ENCODE measurements at regions not wholly inside any gene's neighbourhood (a gene's known extent, or its start where the extent isn't known, plus 50 kb on each side); places are given as distances from the start of the nearest gene placed in this dataset.

- DNase-seq: no peak
These were observed 549.4 kb upstream of the HS6ST1 start for GRCh38 chr2:128867936-128868636.

GRCh38 chr2:128868686-128869551 lies 550.3 kb upstream of the HS6ST1 start:
- DNase-seq: no peak

- DNase-seq: no peak
These were observed 555.9 kb upstream of the HS6ST1 start for GRCh38 chr2:128874608-128875007.

DNA sequence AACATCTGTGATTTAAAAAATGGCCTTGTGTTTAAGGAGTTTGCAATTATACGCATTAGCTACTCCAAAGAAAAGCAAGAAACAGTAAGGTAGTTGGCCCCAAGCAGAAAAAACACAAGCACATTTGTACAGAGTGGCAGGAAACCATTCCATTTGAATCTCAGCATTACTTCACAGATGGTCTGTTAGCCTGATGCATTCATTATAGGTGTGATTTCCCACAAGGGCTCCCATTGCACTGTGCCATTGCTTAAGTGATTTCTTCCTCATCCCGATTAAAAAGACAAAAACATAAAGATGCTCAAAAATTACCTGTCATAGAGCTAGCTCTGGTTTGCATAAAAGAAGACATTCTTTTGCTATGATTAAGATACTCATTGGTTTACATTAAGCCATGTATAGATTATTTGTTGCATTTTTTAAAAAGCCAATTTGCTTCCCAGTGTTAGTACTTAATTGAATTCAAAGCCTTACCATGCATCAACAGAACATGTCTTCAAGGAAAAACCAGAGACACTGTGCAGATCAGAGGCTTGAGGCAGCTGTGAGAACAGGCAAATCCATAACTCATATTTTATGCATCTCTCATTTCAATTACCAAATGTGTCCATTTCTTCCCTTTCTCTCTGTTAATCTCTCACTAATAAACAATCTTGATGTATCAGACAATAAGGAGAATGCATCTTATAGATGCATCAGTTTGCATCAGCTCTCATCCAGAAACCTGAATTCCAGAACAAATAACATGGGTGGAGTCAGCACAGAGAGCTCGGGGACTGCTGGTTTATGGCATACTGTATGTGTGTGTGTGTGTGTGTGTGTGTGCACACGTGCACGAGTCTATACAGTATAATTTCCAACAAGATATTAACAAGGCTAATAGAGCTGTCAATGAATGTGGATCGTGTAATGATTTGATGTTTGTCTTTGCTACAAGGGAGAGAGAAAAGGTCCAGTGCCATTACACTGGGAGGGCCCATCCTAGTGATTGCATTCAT lies 558.6 kb upstream of the HS6ST1 start:
- no peak for DNase-seq

GRCh38 chr2:128879161-128879560 lies 560.5 kb upstream of the HS6ST1 start:
- no peak for DNase-seq

- DNase-seq: no peak
These were observed 576.2 kb upstream of the HS6ST1 start for GRCh38 chr2:128894896-128895295.

DNA sequence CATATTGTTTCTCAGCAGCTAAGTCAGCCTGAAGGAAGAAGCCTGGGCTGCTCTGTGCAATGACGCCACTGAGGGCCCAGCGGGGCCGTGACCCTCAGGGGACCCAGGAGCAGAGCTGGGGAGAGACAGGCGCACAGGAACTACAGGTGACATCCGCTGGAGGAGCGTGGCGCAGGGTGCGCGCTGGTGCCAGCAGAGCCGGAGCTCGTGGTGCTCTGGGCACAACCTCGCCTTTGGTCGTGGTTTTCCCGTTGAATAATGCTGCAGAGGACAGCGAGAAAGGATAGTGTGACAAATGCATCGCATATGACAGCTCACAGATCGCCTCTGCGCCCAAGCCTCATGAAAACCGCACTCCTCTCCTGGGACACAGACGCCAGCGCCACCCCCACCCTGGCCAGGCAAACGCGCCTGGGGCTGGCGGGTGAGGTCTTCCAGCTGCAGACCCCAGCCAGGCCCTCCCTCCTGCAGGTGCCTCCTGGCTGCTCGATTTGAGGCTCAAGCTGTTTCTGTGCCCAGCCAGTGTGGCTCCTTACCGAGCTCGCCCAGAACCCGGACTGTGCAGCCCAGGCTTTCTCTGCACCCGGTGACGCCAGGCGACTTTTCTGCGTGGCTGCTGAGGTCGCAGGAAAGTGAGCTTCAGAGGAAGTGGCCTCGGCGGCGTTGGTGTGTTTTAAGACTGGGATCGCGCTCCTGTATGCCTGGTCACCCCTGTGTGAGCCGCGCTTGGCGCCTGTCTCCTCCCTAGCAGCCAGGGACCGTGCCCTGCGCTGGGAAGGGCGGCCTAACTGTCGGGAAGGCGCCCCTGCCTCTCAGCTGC lies 583.1 kb upstream of the HS6ST1 start:
- no peak for DNase-seq

GRCh38 chr2:128903637-128904036 lies 585.0 kb upstream of the HS6ST1 start:
- no peak for DNase-seq

GRCh38 chr2:128911276-128911675 lies 592.6 kb upstream of the HS6ST1 start:
- no peak for DNase-seq

- no peak for DNase-seq
These were observed 595.7 kb upstream of the HS6ST1 start for GRCh38 chr2:128914320-128914719.

DNA sequence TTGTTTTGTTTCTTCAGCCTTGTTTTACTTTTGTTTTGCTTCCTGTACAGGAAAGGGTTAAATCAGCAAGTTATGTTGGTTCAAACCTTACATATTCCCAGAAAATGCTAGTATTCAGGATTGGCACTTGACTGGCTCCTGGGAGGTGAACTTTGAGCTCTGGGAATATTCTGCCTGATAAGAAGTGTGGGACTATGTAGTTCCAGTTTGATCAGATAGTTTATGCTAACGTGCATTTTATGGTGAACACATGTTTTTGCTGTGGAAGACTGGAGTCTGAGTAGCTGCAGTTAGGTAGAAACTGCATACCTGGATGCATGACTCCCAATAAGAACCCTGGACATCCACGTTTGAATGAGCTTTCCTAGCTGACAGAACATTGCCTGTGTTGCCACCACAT lies 603.1 kb upstream of the HS6ST1 start:
- no peak for DNase-seq

- no peak for DNase-seq
These were observed 603.5 kb upstream of the HS6ST1 start for GRCh38 chr2:128922154-128922553.

DNA sequence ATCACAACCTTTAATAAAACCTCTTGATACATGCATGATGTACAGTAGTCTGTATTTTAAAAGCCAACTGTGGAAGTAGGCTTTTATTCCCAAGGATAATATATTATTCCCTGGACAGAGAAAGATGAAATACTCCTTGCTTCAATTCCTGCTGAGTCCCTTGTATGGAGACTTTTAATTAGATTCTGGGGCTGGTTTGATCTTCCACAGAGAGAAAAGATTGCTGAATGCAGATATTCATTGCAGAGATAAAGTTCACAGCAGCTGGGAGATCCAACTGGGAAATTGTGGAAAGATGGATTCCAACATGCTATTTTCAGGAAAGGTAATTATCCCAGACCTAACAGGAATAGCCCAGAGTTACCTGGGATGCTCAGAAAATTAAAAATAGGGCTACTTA lies 607.0 kb upstream of the HS6ST1 start:
- DNase-seq: no peak

DNA sequence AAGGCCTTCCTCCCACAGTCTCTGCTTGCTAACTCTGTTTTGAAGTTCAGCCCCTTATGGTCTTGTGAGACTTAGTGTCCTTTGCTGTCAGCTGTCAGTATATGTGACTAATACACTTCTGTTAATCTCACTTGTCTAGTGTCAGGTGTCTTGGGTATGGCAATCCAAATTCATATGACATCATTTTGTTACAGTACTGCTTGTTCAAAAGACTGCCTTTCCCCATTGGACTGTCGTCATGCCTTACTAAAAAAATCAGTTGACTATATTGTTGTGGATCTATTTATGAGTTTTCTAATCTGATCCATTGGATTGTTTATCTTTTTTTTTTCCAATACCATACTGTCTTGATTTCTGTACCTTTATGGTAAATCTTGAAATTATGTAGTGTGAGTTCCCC lies 611.4 kb upstream of the HS6ST1 start:
- DNase-seq: no peak

DNA sequence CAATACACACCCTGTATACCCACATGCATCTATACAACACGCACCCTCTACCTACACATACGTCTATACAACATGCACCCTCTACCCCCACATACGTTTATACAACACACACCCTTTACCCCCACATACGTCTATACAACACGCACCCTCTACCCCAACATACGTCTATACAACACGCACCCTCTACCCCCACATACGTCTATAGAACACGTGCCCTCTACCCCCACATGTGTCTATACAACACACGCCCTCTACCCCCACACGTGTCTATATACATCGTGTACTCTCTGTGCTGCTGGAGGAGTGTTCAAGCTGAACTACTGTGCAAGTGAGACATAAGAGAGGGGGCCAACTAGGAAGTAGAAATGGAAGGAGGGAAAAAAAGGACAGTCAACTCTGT lies 621.7 kb upstream of the HS6ST1 start:
- no peak for DNase-seq

- DNase-seq: no peak
These were observed 623.1 kb upstream of the HS6ST1 start for GRCh38 chr2:128941751-128942150.

- no peak for DNase-seq
These were observed 630.7 kb upstream of the HS6ST1 start for GRCh38 chr2:128949360-128949759.

- DNase-seq: no peak
These were observed 632.1 kb upstream of the HS6ST1 start for GRCh38 chr2:128950758-128951157.

DNA sequence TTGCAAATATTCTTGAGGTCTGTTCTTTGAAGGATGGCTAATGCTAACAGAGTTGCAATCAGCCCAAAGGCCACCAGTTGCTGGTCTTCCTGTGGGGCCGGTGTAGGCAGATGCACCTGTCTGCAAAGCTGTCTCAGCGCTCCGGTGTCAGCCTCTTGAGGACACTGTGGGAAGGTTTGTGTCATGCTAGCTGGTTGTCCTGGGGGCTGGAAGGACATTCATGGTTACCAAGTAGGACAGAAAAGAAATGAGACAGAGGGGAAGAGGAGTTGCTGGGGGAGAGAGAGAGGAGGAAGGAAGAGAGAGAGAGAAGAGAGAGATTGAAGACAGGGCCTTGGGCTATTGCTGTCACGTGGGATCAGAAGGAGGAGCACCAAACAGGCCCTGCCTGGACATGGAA lies 639.6 kb upstream of the HS6ST1 start:
- DNase-seq: no peak

GRCh38 chr2:128967646-128968045 lies 649.0 kb upstream of the HS6ST1 start:
- DNase-seq: no peak

GRCh38 chr2:128969374-128969773 lies 650.7 kb upstream of the HS6ST1 start:
- DNase-seq: no peak

Measured in CD4-positive, alpha-beta T cell treated with Interleukin-4 for 1 hour (primary cell).